ENCODE measurements at regions not wholly inside any gene's neighbourhood (a gene's known extent, or its start where the extent isn't known, plus 50 kb on each side); places are given as distances from the start of the nearest gene placed in this dataset.
"Not testable (repeated sequence)": the region's sequence is repeated elsewhere in the genome, so short reads cannot be mapped to it uniquely, and the experiment has no call there.

DNA sequence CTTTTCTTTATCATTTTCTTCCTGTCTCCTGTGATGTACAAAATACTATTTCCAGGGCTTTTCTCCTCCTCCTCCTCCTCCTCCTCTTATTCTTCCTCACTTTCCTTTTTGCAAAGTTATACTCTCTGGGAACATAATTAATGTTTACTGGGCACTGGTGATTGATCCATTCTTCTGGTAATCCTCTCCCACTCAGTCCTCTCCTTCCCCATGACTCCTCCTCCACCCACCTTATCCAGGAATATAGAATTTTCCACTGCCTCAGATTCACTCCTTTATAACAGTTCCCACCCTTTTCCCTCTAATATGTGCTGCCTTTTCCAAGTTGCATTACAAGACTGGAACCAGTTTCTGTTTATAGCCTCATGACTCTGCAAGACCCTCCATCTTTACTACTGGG is 62.5 kb upstream of the IYD start:
- Mint-ChIP-seq H3K9me3 (ENCODE audit: low read depth) (peaks cover 3% of the 10 kb centered on the region), H3K27me3 (peaks cover 12% of the 10 kb centered on the region), H3K4me1 (ENCODE audit: low read depth) (peaks cover 3% of the 10 kb centered on the region), H3K36me3 (ENCODE audit: insufficient read depth) (no peaks in the 10 kb centered on the region), H3K27ac (no peak overlapping the region), H3K4me3 (ENCODE audit: low read depth) (no peak overlapping the region)
- DNase-seq (ENCODE audit: low spot score, unreplicated experiment): no peak
- TF ChIP-seq CTCF (IDR thresholded peaks at IDR 0.05; ENCODE audit: unreplicated experiment): no peak

- Mint-ChIP-seq H3K9me3 (ENCODE audit: low read depth) (peaks cover 3% of the 10 kb centered on the region), H3K27ac (no peak overlapping the region), H3K36me3 (ENCODE audit: insufficient read depth) (no peaks in the 10 kb centered on the region), H3K27me3 (peaks cover 11% of the 10 kb centered on the region), H3K4me3 (ENCODE audit: low read depth) (no peak overlapping the region), H3K4me1 (ENCODE audit: low read depth) (peaks cover 1% of the 10 kb centered on the region)
- no peak for TF ChIP-seq CTCF (IDR thresholded peaks at IDR 0.05; ENCODE audit: unreplicated experiment)
- DNase-seq (ENCODE audit: low spot score, unreplicated experiment): no peak
These were observed 61.3 kb upstream of the IYD start for GRCh38 chr6:150307520-150307919.

DNA sequence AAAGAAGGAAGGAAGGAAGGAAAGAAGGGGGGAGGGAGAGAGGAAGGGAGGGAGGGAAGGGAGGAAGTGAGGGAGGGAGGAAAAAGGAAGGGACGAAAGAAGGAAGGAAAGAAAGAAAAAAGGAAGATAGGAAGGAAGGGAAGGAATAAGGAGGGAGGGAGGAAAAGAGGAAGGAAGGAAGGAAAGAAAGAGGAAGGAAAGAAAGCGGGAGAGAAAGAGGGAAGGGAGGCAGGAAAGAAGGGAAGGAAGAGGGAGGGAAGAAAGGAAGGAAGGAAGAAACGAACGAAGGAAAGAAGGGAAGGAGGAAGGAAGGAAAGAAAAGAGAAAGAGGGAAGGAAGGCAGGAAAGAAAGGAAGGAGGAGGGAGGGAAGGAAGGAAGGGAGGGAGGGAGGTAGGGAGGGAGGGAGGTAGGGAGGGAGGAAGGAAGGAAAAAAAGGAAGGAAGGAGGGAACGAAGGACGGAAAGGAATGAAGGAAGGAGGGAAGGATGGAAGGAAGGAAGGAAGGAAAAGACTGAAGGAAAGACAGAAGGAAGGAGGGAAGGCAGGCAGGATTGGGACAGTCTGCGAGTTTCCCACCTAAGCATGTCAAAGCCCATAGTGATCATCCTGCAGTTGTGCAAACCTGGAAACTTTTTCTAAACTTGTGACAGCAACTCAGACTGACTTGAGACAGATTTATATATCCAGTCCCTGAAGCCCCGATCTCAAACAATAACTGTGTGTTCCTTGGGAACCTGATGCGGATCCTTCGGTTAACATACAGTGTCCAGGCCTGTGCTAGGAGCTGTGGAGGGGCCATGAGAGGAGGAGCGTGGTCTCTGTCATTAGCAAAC is 59.8 kb upstream of the IYD start:
- H3K27ac Mint-ChIP-seq: no peak overlapping the region
- no peaks in the 10 kb centered on the region for H3K4me1 Mint-ChIP-seq (ENCODE audit: low read depth)
- H3K4me3 Mint-ChIP-seq (ENCODE audit: low read depth): no peak overlapping the region
- H3K36me3 Mint-ChIP-seq (ENCODE audit: insufficient read depth): no peaks in the 10 kb centered on the region
- no peak for TF ChIP-seq CTCF (IDR thresholded peaks at IDR 0.05; ENCODE audit: unreplicated experiment)
- H3K27me3 Mint-ChIP-seq: peaks cover 15% of the 10 kb centered on the region
- DNase-seq (ENCODE audit: low spot score, unreplicated experiment): no peak
- peaks cover 3% of the 10 kb centered on the region for H3K9me3 Mint-ChIP-seq (ENCODE audit: low read depth)

GRCh38 chr6:150310539-150310938 is 58.3 kb upstream of the IYD start:
- peaks cover 19% of the 10 kb centered on the region for H3K27me3 Mint-ChIP-seq
- H3K36me3 Mint-ChIP-seq (ENCODE audit: insufficient read depth): no peaks in the 10 kb centered on the region
- no peak overlapping the region for H3K27ac Mint-ChIP-seq
- DNase-seq (ENCODE audit: low spot score, unreplicated experiment): no peak
- H3K9me3 Mint-ChIP-seq (ENCODE audit: low read depth): peaks cover 3% of the 10 kb centered on the region
- H3K4me1 Mint-ChIP-seq (ENCODE audit: low read depth): no peaks in the 10 kb centered on the region
- TF ChIP-seq CTCF (IDR thresholded peaks at IDR 0.05; ENCODE audit: unreplicated experiment): no peak
- H3K4me3 Mint-ChIP-seq (ENCODE audit: low read depth): no peak overlapping the region

DNA sequence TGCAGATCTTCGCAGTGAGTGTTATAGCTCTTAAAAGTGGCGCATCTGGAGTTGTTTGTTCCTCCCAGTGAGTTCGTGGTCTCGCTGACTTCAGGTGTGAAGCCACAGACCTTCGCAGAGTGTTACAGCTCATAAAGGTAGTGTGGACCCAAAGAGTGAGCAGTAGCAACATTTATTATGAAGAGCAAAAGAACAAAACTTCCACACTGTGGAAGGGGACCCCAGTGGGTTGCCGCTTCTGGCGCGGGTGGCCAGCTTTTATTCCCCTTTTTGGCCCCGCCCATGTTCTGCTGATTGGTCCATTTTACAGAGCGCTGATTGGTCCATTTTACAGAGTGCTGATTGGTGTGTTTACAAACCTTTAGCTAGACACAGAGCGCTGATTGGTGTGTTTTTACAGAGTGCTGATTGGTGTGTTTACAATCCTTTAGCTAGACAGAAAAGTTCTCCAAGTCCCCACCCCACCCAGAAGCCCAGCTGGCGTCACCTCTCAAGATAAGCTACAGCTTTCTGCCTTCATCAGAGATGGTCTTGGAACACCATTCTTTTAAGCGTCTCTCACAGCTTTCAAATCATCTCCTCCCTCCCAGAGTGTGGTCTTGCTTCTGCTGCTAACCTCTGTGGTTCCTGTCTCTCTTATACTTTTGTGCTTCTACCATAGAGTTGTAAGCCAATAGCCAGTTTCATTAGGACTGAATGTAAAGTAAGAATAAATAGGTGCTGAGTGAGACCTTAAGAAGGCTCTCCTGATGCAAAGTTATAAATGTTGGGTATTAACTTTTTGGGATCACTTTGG is 57.5 kb upstream of the IYD start:
- DNase-seq (ENCODE audit: low spot score, unreplicated experiment); H3K4me1 Mint-ChIP-seq (ENCODE audit: low read depth); H3K9me3 Mint-ChIP-seq (ENCODE audit: low read depth); H3K36me3 Mint-ChIP-seq (ENCODE audit: insufficient read depth); H3K27ac Mint-ChIP-seq; H3K4me3 Mint-ChIP-seq (ENCODE audit: low read depth): not testable (repeated sequence)
- H3K27me3 Mint-ChIP-seq: peaks cover 22% of the 10 kb centered on the region

Data from progenitor cell of endocrine pancreas (in vitro differentiated cells).